ENCODE measurements at regions not wholly inside any gene's neighbourhood (a gene's known extent, or its start where the extent isn't known, plus 50 kb on each side); places are given as distances from the start of the nearest gene placed in this dataset.
"Not testable (repeated sequence)": the region's sequence is repeated elsewhere in the genome, so short reads cannot be mapped to it uniquely, and the experiment has no call there.

DNA sequence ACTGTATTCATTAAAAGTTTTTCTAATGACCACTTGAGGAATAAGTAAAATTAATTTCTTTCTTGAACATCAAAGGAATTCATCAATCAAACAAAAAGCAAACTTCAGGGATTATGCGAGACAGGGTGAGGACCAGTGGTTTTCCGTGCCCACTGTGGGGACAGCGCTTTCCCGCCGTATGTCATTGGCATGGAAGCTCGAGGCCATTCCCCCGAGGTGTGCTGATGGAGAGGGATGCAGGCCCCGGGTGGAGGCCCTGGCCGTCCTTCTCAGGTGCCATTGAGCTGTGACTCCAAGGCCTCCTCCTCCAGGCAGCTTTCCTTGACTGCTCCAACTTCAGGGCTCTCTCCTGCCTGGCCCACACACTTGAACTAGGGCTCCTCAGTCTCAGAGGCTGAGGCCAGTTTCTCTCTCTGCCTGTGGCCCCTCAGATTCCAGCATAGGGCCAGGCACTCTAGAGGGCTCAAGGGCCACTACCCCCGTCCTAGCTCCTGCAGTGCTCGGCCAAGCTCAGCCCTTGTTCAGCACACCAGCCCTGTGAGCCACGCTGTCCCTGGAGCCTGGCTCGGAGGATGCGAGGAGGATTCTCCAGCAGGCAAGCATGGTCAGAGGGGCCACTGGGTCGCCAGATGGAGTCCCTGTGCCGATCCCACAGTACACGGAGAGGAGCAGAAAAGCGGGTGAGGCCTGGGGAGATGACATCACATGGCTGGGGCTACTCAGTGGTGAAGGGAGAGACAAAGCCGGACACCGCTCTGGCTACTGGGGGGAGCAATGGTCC is 248.0 kb upstream of the SGCG start:
- H2AFZ ChIP-seq; H3F3A ChIP-seq (replicated peaks; ENCODE audit: low read depth); H3K79me2 ChIP-seq (replicated peaks; ENCODE audit: insufficient read depth); H3K4me2 ChIP-seq; H3K4me3 ChIP-seq; H3K4me1 Mint-ChIP-seq; H3K36me3 ChIP-seq (ENCODE audit: insufficient read depth); H3K27ac Mint-ChIP-seq; H3K4me3 Mint-ChIP-seq; H3K4me1 ChIP-seq (ENCODE audit: insufficient read depth); H4K20me1 ChIP-seq (replicated peaks; ENCODE audit: insufficient read depth); H3K9me3 Mint-ChIP-seq; ATAC-seq; H3K36me3 Mint-ChIP-seq (ENCODE audit: low read depth); H3K27ac ChIP-seq (ENCODE audit: low read depth); H3K27me3 Mint-ChIP-seq (ENCODE audit: insufficient read depth, low read depth, poor library complexity); H3K9me2 ChIP-seq (ENCODE audit: insufficient read depth); DNase-seq (ENCODE audit: low spot score); H3K27me3 ChIP-seq (ENCODE audit: insufficient read depth): not testable (repeated sequence)

DNA sequence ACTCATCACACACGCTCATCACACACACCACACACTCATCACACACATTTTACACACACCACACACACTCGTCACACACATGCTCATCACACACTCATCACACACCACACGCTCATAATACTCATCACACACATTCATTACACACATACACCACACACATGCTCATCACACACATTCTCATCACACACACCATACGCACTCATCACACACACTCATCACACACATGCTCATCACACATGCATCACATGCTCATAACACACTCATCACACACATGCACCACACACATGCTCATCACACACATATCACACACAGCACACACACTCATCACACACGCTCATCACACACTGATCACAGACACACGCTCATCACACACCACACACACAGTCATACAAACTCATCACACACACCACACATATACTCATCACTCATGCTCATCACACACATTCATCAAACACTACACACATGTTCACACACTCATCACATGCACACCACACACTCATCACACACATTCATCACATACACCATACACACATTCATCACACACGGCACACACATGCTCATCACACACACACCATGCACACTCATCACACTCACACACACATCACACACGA is 247.1 kb upstream of the SGCG start:
- Histone ChIP-seq H3K36me3 (ENCODE audit: insufficient read depth) (no peaks in the 10 kb centered on the region), H3K27ac (ENCODE audit: low read depth) (no peak overlapping the region), H3K4me3 (no peak overlapping the region), H3K4me2 (no peak overlapping the region), H3K9me2 (ENCODE audit: insufficient read depth) (no peaks in the 10 kb centered on the region), H3K79me2 (replicated peaks; ENCODE audit: insufficient read depth) (no peaks in the 10 kb centered on the region), H3K27me3 (ENCODE audit: insufficient read depth) (no peaks in the 10 kb centered on the region), H3K4me1 (ENCODE audit: insufficient read depth) (no peaks in the 10 kb centered on the region), H3F3A (replicated peaks; ENCODE audit: low read depth) (no peaks in the 10 kb centered on the region), H2AFZ (no peak overlapping the region), H4K20me1 (replicated peaks; ENCODE audit: insufficient read depth) (no peaks in the 10 kb centered on the region)
- Mint-ChIP-seq H3K36me3 (ENCODE audit: low read depth) (peaks cover 4% of the 10 kb centered on the region; the same call in 1 of the 3 replicates), H3K27ac (no peak overlapping the region), H3K4me1 (no peaks in the 10 kb centered on the region), H3K9me3 (peaks cover 10% of the 10 kb centered on the region), H3K27me3 (ENCODE audit: insufficient read depth, low read depth, poor library complexity) (no peaks in the 10 kb centered on the region), H3K4me3 (no peak overlapping the region)
- ATAC-seq (no peak), DNase-seq (ENCODE audit: low spot score) (no peak)
- no peak for TF ChIP-seq EZH2 (IDR thresholded peaks at IDR 0.05; ENCODE audit: low read depth, unreplicated experiment)
- TF ChIP-seq CREB1 (CRISPR knock-in tag; IDR thresholded peaks at IDR 0.05; ENCODE audit: low read depth) = no peak
- TF ChIP-seq, protein P1, sequence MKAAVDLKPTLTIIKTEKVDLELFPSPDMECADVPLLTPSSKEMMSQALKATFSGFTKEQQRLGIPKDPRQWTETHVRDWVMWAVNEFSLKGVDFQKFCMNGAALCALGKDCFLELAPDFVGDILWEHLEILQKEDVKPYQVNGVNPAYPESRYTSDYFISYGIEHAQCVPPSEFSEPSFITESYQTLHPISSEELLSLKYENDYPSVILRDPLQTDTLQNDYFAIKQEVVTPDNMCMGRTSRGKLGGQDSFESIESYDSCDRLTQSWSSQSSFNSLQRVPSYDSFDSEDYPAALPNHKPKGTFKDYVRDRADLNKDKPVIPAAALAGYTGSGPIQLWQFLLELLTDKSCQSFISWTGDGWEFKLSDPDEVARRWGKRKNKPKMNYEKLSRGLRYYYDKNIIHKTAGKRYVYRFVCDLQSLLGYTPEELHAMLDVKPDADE (IDR thresholded peaks at IDR 0.05) = no peak
- TF ChIP-seq POLR2AphosphoS5 (IDR thresholded peaks at IDR 0.05; ENCODE audit: low read depth) = no peak
- TF ChIP-seq ZNF331 (CRISPR knock-in tag; IDR thresholded peaks at IDR 0.05; ENCODE audit: low read depth) = no peak
- TF ChIP-seq JUNB (IDR thresholded peaks at IDR 0.05; ENCODE audit: unreplicated experiment) = no peak
- TF ChIP-seq, protein P2, sequence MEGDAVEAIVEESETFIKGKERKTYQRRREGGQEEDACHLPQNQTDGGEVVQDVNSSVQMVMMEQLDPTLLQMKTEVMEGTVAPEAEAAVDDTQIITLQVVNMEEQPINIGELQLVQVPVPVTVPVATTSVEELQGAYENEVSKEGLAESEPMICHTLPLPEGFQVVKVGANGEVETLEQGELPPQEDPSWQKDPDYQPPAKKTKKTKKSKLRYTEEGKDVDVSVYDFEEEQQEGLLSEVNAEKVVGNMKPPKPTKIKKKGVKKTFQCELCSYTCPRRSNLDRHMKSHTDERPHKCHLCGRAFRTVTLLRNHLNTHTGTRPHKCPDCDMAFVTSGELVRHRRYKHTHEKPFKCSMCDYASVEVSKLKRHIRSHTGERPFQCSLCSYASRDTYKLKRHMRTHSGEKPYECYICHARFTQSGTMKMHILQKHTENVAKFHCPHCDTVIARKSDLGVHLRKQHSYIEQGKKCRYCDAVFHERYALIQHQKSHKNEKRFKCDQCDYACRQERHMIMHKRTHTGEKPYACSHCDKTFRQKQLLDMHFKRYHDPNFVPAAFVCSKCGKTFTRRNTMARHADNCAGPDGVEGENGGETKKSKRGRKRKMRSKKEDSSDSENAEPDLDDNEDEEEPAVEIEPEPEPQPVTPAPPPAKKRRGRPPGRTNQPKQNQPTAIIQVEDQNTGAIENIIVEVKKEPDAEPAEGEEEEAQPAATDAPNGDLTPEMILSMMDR (conservative IDR thresholded peaks at IDR 0.05; ENCODE audit: low read depth in 2 of 2) = no peak
- TF ChIP-seq, protein P3, sequence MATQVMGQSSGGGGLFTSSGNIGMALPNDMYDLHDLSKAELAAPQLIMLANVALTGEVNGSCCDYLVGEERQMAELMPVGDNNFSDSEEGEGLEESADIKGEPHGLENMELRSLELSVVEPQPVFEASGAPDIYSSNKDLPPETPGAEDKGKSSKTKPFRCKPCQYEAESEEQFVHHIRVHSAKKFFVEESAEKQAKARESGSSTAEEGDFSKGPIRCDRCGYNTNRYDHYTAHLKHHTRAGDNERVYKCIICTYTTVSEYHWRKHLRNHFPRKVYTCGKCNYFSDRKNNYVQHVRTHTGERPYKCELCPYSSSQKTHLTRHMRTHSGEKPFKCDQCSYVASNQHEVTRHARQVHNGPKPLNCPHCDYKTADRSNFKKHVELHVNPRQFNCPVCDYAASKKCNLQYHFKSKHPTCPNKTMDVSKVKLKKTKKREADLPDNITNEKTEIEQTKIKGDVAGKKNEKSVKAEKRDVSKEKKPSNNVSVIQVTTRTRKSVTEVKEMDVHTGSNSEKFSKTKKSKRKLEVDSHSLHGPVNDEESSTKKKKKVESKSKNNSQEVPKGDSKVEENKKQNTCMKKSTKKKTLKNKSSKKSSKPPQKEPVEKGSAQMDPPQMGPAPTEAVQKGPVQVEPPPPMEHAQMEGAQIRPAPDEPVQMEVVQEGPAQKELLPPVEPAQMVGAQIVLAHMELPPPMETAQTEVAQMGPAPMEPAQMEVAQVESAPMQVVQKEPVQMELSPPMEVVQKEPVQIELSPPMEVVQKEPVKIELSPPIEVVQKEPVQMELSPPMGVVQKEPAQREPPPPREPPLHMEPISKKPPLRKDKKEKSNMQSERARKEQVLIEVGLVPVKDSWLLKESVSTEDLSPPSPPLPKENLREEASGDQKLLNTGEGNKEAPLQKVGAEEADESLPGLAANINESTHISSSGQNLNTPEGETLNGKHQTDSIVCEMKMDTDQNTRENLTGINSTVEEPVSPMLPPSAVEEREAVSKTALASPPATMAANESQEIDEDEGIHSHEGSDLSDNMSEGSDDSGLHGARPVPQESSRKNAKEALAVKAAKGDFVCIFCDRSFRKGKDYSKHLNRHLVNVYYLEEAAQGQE (IDR thresholded peaks at IDR 0.05; ENCODE audit: unreplicated experiment) = no peak
- no peak for TF ChIP-seq ZNF114 (CRISPR knock-in tag; IDR thresholded peaks at IDR 0.05)
- TF ChIP-seq NANOG (IDR thresholded peaks at IDR 0.05; ENCODE audit: borderline replicate concordance) = no peak
- no peak for TF ChIP-seq EZH2phosphoT487 (IDR thresholded peaks at IDR 0.05; ENCODE audit: unreplicated experiment)

Measured in GM23338 (cell line).